HepG2 (cell line): ENCODE measurements at regions not wholly inside any gene's neighbourhood (a gene's known extent, or its start where the extent isn't known, plus 50 kb on each side); places are given as distances from the start of the nearest gene placed in this dataset.

Experiments used
- BHLHE40 ChIP-seq: IDR thresholded peaks from 2 replicates; pipeline ENCODE4 v1.6.1; 2011; ENCODE audit warnings: low read length, improper control_type of control experiment
- CAMTA2 ChIP-seq: sonication (generic); formaldehyde crosslinking; IDR thresholded peaks from 2 replicates; pipeline ENCODE4 v1.4.0; 2020; ENCODE audit warnings: mild to moderate bottlenecking, missing genetic modification reagents, borderline replicate concordance
- CCAR2 ChIP-seq: fragments of 200-400 bp; formaldehyde crosslinking; optimal IDR thresholded peaks from 2 replicates; pipeline ENCODE3; 2018; ENCODE audit warnings: low read depth, mild to moderate bottlenecking, low read length, moderate library complexity
- CTCF ChIP-seq: sonication (generic); formaldehyde crosslinking; IDR thresholded peaks from 2 replicates; pipeline ENCODE4 v1.5.0; 2020; ENCODE audit warnings: mild to moderate bottlenecking, missing genetic modification reagents, moderate library complexity
- DPF2 ChIP-seq: sonication (generic); formaldehyde crosslinking; IDR thresholded peaks from 2 replicates; pipeline ENCODE4 v1.4.0; 2020; ENCODE audit warnings: mild to moderate bottlenecking, low read depth, missing genetic modification reagents, borderline replicate concordance
- HDAC2 ChIP-seq: sonication (generic); formaldehyde crosslinking; IDR thresholded peaks from 2 replicates; pipeline ENCODE4 v1.4.0; 2020; ENCODE audit warnings: missing genetic modification reagents
- HDAC6 ChIP-seq: fragments of 200-600 bp; sonication (generic); IDR thresholded peaks from 2 replicates; pipeline ENCODE4 v1.7.0; 2017; ENCODE audit warnings: mild to moderate bottlenecking, antibody characterized with exemption, low read length, low read depth
- POLR2A ChIP-seq, 2 experiments: IDR thresholded peaks; 2 replicates each; pipeline ENCODE4 v1.6.1; 2011; ENCODE audit warnings: low read depth in 2 of 2, low read length in 2 of 2, mild to moderate bottlenecking in 1 of 2, moderate library complexity in 1 of 2; ENCODE audit not compliant: insufficient read depth in 1 of 2
- STAG1 ChIP-seq: sonication (generic); formaldehyde crosslinking; IDR thresholded peaks from 2 replicates; pipeline ENCODE4 v1.4.0; 2020; ENCODE audit warnings: missing genetic modification reagents
- USF2 ChIP-seq, 2 experiments: sonication (generic) in 1 of 2; formaldehyde crosslinking in 1 of 2; IDR thresholded peaks; 2 replicates each; pipeline versions ENCODE4 v1.5.1 to v1.6.1; 2011 to 2020; ENCODE audit warnings: borderline replicate concordance in 1 of 2, low read depth in 1 of 2, low read length in 1 of 2, mild to moderate bottlenecking in 1 of 2, missing genetic modification reagents in 1 of 2, moderate library complexity in 1 of 2

GRCh38 chr7:136640977-136641376 lies 227.5 kb upstream of the CHRM2 start:
- TF ChIP-seq CAMTA2 = no peak
- no peak for TF ChIP-seq BHLHE40
- no peak for TF ChIP-seq HDAC6
- TF ChIP-seq HDAC2 = no peak
- TF ChIP-seq CTCF (CRISPR knock-in tag) = no peak
- no peak for TF ChIP-seq STAG1 (CRISPR knock-in tag)
- TF ChIP-seq CCAR2 = no peak
- no peak for TF ChIP-seq DPF2 (CRISPR knock-in tag)
- TF ChIP-seq POLR2A (IDR thresholded peaks at IDR 0.05; ENCODE audit: insufficient read depth in 1 of 2, low read depth in 2 of 2, low read length in 2 of 2) = no peak
- TF ChIP-seq USF2 (IDR thresholded peaks at IDR 0.05; ENCODE audit: low read depth, low read length) = no peak
- no peak for TF ChIP-seq USF2 (CRISPR knock-in tag; IDR thresholded peaks at IDR 0.05; ENCODE audit: borderline replicate concordance)
